AG04449 (cell line): ENCODE measurements at regions not wholly inside any gene's neighbourhood (a gene's known extent, or its start where the extent isn't known, plus 50 kb on each side); places are given as distances from the start of the nearest gene placed in this dataset.

Experiments used
- CTCF ChIA-PET: fragments of 350-600 bp; formaldehyde crosslinking; extraction: SDS; loops from one replicate; lab custom pipeline; 2021; ENCODE audit warnings: antibody characterized with exemption; lab: Yijun Ruan, JAX
- POLR2A ChIA-PET: fragments of 400-600, 350-600 bp; formaldehyde crosslinking; extraction: SDS; loops from one replicate; lab custom pipeline; 2020; ENCODE audit warnings: antibody characterized with exemption, inconsistent platforms; lab: Yijun Ruan, JAX
- DNase-seq: peaks from one replicate; pipeline ENCODE4 v3.0.0-alpha.2; 2010; ENCODE audit warnings: low read depth, low spot score
- H3K4me3 ChIP-seq: 2 replicates; pipeline ENCODE4 v1.5.1; 2011; ENCODE audit warnings: low read depth, mild to moderate bottlenecking, control low read depth, low read length
- TF ChIP-seq, protein P1 (sequence below): IDR thresholded peaks from one replicate; pipeline ENCODE4 v1.5.1; 2011; ENCODE audit warnings: mild to moderate bottlenecking, moderate library complexity, low read length, control low read depth, inconsistent platforms; ENCODE audit not compliant: insufficient read depth; ENCODE audit errors: missing control alignments

DNA sequence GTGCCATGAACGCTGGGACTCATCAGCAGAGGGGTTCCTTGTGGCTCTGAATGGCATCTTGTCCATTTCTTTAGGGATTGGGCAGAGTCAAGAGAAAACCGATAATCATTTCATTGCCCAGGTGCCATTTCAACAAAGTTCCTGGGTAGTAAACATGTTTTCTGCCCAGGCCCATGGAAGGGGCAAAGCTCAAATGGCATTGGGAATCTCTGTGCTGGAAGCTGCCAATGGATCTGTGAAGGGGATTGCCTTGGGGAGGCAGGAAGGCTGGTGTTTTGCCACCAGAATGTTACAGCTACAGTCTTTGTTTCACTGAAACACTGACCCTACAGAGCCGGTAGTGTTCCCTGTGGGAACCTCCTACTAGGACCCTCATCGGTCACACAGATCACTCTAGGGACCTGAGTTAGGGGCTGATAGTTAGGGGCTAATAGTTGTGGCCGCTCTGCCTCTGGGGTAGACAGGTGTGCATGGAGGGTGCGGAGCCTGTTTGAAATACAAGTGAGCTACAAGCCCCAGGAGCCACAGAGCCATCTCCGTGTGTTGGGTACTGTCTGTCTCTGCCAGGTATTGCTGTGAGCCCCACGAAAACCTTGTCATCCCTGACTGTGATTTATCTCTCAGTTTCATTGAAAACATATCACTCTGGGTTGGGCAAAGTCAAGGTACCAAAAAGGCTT, 224.4 kb upstream of the COPS8 start:
- POLR2A ChIA-PET = no interaction called here
- CTCF ChIA-PET = no interaction called here
- no peak for DNase-seq
- no peak overlapping the region for H3K4me3 ChIP-seq
- TF ChIP-seq, protein P1, sequence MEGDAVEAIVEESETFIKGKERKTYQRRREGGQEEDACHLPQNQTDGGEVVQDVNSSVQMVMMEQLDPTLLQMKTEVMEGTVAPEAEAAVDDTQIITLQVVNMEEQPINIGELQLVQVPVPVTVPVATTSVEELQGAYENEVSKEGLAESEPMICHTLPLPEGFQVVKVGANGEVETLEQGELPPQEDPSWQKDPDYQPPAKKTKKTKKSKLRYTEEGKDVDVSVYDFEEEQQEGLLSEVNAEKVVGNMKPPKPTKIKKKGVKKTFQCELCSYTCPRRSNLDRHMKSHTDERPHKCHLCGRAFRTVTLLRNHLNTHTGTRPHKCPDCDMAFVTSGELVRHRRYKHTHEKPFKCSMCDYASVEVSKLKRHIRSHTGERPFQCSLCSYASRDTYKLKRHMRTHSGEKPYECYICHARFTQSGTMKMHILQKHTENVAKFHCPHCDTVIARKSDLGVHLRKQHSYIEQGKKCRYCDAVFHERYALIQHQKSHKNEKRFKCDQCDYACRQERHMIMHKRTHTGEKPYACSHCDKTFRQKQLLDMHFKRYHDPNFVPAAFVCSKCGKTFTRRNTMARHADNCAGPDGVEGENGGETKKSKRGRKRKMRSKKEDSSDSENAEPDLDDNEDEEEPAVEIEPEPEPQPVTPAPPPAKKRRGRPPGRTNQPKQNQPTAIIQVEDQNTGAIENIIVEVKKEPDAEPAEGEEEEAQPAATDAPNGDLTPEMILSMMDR = no peak

DNA sequence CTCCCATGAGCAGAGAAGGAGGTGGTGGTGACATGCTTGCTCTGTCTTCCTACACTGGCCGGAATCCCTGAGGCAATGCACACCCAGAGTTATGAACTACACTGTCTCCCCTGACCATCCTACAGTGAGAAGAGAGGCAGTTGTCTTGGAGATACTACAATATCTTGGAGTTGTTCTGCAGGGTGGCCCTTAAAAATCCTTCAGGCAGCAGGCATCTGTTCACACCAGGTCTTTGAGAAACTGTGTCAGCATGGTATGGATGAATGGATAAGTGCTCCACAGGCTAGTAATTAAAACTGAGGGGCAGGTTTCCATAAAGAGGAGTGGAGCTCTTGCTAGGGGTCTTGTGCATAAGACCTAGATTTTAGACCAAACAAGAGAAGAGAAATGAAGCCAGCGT, 223.7 kb upstream of the COPS8 start:
- ChIA-PET CTCF (no interaction called here), POLR2A (no interaction called here)
- DNase-seq = no peak
- TF ChIP-seq, protein P1 = no peak
- H3K4me3 ChIP-seq = no peak overlapping the region

DNA sequence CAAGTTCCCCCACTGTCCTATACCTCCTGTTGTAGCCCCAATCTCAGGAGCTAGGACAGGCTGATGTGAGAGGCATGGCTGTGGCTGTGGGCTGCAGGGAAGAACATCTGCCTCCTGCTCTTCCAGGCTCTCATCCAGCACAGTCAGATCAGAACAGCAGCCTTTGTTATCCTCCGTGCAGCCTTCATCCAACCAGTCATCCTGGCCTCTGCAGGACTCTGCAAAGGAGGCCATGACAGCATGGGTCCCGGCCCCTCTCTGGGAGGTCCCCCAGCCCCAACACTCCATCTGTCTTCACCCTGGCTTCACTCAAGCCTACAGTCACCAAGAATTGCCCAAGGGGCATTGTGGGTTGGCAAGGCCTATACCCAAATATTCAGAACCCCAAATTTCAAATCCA, 223.2 kb upstream of the COPS8 start:
- H3K4me3 ChIP-seq = no peak overlapping the region
- TF ChIP-seq, protein P1 = no peak
- CTCF ChIA-PET = no interaction called here
- no peak for DNase-seq
- POLR2A ChIA-PET = interaction anchor here (0.7 to 1.2 kb wide), 2 partner anchors 11 to 118 kb away, joined by 4 to 5 read pairs; no protein-coding TSS in a partner anchor

DNA sequence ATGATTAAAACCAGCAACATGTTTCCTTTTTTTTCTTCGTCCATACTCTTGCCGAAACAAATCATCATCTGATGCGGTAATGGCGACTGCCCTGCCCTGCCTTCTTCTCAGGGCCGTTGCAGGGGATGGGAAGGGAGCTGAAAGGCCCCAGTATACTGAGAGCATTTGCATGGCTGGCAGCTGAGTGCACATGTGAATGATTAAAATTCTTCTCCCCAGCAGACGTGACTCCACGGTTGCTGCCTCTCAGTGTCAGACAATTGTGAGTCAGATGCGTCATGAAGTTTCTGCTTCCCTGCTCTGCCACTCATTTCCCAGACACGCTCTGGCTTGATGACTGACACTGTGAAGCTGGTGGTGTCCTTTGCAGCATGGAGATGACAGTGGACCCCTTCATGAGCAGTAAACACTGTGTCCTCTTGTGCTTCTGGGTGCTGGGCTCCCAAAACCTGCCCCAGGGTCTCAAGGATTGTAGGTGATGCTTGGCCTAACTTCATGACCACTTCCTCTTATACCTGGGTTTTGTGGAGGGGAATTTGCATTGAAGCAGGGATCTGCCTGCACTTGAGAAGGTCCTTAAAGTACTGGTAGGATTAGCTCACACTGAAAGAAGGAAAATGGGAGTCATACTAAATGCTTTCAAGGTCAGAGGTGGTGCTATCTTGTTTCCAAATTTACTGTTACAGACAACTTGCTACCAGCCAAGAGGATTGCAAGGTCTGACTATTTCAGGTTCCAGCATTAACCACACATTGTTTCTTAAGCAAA, 222.5 kb upstream of the COPS8 start:
- TF ChIP-seq, protein P1 = no peak
- ChIA-PET POLR2A (interaction anchor here (0.7 to 1.2 kb wide), 2 partner anchors 10 to 118 kb away, joined by 4 to 5 read pairs; no protein-coding TSS in a partner anchor), CTCF (interaction anchor here (1.3 kb wide), 1 partner anchor 10 kb away, joined by 3 read pairs; no protein-coding TSS in a partner anchor)
- DNase-seq = peak; percentile 89
- no peak overlapping the region for H3K4me3 ChIP-seq

DNA sequence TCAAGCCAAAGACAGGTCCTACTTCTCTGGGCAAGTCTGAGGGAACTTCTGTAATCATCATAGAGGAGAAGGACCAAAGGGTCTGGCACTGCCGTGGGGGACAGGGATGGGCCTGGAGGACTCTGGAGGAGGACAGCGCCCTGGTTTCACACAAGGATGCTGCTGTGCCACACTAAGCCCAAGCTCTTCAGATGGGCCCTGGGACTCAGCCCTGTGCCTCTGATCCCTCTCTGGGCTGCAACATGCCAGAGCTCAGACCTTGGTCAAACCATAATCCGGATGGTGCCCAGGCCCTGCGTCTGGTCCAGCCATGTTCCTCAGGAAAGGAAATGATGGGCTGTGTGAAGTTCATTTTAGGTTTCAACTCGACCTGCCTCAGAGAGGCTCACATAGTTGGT, 222.0 kb upstream of the COPS8 start:
- TF ChIP-seq, protein P1 = no peak
- CTCF ChIA-PET = interaction anchor here (1.3 kb wide), 1 partner anchor 9 kb away, joined by 3 read pairs; no protein-coding TSS in a partner anchor
- no peak for DNase-seq
- POLR2A ChIA-PET = interaction anchor here (1.2 kb wide), 1 partner anchor 119 kb away, joined by 4 read pairs; no protein-coding TSS in a partner anchor
- no peak overlapping the region for H3K4me3 ChIP-seq

DNA sequence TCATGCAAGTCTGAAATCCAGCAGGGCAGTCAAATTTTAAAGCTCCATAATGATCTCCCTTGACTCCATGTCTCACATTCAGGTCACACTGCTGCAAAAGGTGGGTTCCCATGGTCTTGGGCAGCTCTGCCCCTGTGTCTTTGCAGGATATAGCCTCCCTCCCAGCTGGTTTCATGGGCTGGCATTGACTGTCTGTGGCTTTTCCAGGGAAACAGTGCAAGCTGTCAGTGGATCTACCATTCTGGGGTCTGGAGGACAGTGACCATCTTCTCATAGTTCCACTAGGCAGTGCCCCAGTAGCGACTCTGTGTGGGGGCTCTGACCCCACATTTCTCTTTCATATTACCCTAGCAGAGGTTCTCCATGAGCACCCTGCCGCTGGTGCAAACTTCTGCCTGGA, 220.6 kb upstream of the COPS8 start:
- TF ChIP-seq, protein P1 = no peak
- H3K4me3 ChIP-seq = no peak overlapping the region
- DNase-seq = no peak
- ChIA-PET POLR2A (no interaction called here), CTCF (no interaction called here)
